AG10803 (cell line): ENCODE measurements at regions not wholly inside any gene's neighbourhood (a gene's known extent, or its start where the extent isn't known, plus 50 kb on each side); places are given as distances from the start of the nearest gene placed in this dataset.

Experiments
- DNase-seq: peaks from one replicate; pipeline ENCODE4 v3.0.0; 2010; ENCODE audit warnings: low read depth
- H3K4me3 ChIP-seq: 2 replicates; pipeline ENCODE4 v1.5.1; 2011; ENCODE audit warnings: mild to moderate bottlenecking, low read length, control low read depth
- TF ChIP-seq, protein P1 (sequence below): conservative IDR thresholded peaks from 2 replicates; pipeline ENCODE4 v1.5.1; 2011; ENCODE audit warnings: mild to moderate bottlenecking, low read length, control low read depth, inconsistent platforms

DNA sequence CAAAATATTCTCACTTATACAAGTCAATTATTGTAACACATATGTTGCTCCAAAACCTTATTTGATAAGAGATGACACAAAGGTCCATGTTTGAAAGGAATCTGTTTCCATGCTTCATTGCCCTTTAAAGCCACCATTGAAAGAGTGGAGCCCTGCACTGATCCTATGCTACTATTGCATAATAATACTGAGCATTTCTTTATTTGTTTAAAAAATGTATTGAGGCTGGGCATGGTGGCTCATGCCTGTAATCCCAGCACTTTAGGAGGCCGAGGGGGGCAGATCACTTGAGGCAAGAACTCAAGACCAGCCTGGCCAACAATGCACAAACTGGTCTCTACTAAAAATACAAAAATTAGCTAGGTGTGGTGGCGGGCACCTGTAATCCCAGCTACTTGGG lies 178.8 kb upstream of the STARD13 start:
- no peak for DNase-seq
- H3K4me3 ChIP-seq = no peak overlapping the region
- TF ChIP-seq, protein P1, sequence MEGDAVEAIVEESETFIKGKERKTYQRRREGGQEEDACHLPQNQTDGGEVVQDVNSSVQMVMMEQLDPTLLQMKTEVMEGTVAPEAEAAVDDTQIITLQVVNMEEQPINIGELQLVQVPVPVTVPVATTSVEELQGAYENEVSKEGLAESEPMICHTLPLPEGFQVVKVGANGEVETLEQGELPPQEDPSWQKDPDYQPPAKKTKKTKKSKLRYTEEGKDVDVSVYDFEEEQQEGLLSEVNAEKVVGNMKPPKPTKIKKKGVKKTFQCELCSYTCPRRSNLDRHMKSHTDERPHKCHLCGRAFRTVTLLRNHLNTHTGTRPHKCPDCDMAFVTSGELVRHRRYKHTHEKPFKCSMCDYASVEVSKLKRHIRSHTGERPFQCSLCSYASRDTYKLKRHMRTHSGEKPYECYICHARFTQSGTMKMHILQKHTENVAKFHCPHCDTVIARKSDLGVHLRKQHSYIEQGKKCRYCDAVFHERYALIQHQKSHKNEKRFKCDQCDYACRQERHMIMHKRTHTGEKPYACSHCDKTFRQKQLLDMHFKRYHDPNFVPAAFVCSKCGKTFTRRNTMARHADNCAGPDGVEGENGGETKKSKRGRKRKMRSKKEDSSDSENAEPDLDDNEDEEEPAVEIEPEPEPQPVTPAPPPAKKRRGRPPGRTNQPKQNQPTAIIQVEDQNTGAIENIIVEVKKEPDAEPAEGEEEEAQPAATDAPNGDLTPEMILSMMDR = no peak

DNA sequence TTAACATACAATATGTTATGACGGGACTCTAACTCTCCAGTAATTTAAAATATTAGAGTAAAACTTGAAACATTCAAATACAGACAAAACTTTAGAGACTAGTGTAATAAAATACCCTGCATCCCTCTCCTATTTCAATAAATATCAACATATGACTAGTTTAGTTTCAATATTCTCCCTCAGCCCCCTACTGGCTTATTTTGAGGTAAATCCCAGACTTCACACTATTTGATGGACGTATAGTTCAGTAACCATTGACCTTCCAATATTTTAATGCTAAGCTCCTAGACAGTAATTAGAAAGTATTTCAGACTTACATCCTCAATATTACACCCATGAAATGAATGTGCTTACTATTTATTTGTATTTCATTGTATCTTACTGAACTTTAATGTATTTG lies 180.7 kb upstream of the STARD13 start:
- DNase-seq = no peak
- TF ChIP-seq, protein P1 = 0 out of 2 replicates have a peak, but pooled peaks have one; percentile 5
- no peak overlapping the region for H3K4me3 ChIP-seq

DNA sequence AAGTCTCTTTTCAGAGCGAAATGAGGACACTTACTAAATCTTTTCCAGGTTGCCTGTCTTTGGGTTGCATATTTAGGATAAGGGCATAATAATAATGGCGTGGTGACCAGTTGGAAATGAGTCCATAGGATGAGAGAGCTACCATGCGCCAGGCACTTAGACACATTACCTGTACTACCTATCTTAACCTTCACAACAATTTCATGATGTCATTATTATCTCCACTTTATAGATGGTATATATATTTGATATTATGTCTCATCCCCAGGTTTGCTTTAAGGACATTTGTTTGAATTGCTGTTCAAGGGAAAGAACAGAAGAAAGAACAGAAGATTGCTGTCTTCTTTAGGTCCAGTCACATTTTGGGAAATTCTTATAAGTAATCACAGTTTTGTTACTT lies 182.0 kb upstream of the STARD13 start:
- DNase-seq = no peak
- no peak overlapping the region for H3K4me3 ChIP-seq
- TF ChIP-seq, protein P1 = no peak

DNA sequence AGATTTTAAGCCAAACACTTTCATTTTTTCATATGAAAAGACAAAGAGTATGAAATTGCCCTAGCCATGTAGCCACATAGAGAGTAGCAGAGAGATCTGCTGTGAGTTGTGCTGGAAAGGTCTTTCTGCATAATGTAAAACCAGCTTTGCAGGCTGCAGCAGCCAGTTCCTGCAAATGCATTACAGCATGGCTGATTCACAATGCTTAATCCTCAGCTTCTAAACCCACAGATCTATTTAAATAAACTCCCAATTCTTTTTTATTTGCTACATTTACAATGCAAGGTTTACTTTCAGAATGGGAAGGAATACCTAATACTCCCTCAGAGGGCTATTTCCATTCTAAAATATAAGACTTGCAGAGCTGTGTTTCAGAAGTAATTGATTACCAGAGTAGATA lies 185.6 kb upstream of the STARD13 start:
- no peak overlapping the region for H3K4me3 ChIP-seq
- TF ChIP-seq, protein P1 = no peak
- DNase-seq = no peak

DNA sequence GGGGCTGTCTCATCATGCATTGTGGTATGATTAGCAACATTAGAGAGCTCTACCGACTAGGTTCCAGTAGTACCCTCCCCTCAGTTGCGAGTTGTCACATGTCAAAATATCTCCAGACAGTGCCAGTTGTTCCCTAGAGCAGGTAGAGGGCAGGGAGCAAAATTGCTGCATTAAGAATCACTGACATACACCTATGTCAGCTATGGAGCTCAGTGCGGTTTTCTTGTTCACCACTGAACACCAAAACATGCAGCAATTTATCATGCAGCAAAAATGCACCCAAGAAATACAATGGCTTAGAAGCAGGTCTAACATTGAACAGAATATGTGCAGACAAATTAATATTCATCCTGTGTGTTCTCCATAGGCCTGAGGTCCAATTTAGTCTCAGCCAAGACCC lies 186.9 kb upstream of the STARD13 start:
- TF ChIP-seq, protein P1 = no peak
- H3K4me3 ChIP-seq = no peak overlapping the region
- no peak for DNase-seq

DNA sequence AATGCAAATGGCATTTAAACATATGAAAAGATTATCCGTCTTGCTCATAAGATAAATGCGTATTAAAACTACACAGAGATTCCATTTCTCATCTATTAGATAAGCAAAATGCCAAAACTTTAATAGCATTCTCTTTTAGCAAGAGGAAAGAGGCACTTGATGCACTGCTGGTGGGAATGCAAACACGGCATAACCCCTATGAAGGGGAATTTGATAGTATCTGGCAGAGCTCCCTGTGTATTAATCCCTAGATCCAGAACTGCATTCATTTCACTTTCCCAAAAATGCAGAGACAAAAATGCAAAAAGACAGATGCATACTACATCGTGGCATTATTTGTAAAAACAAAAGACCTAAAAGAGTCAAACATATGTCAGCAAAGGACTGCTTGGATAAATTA lies 193.6 kb upstream of the STARD13 start:
- TF ChIP-seq, protein P1 = no peak
- DNase-seq = no peak
- H3K4me3 ChIP-seq = no peak overlapping the region

DNA sequence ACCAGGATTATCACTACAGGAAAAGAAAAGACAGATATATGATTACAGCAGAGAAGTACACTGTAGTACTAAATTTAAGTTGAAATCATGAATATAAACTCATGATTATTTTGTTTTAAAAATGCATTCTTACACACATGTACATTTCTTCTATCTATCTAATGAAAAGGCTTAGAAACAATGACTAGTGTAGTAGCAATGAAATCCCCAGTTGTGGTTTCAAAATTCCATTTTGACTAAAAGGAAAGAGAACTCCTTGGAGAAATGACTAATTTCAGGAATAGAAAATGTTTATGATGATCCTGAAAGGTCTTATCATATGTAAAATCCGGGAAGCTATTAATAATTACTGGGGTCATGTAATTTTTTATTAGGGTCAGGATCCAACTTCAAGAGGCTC lies 195.0 kb upstream of the STARD13 start:
- no peak overlapping the region for H3K4me3 ChIP-seq
- TF ChIP-seq, protein P1 = no peak
- no peak for DNase-seq
